ENCODE measurements at regions not wholly inside any gene's neighbourhood (a gene's known extent, or its start where the extent isn't known, plus 50 kb on each side); places are given as distances from the start of the nearest gene placed in this dataset.
"Not testable (repeated sequence)": the region's sequence is repeated elsewhere in the genome, so short reads cannot be mapped to it uniquely, and the experiment has no call there.

DNA sequence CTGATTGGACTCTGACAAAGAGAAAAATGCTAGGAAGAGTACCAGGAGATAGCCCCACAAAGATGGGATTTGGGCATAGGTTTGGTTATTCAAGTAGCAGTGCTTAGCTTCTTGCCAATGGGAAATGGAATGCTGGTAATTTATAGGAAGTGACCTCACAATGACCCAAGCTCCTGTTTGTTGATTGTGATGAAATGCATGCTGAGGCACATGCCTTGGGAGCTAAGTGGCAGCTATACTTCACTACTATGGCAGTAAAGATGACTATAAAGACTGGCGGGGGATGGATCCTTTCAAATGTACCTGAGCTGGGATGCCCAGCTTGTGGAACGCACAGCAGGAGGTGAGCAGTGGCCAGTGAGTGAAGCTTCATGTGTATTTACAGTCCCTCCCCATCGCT lies 153.8 kb downstream of the ZNF22 start:
- TF ChIP-seq, protein P1, sequence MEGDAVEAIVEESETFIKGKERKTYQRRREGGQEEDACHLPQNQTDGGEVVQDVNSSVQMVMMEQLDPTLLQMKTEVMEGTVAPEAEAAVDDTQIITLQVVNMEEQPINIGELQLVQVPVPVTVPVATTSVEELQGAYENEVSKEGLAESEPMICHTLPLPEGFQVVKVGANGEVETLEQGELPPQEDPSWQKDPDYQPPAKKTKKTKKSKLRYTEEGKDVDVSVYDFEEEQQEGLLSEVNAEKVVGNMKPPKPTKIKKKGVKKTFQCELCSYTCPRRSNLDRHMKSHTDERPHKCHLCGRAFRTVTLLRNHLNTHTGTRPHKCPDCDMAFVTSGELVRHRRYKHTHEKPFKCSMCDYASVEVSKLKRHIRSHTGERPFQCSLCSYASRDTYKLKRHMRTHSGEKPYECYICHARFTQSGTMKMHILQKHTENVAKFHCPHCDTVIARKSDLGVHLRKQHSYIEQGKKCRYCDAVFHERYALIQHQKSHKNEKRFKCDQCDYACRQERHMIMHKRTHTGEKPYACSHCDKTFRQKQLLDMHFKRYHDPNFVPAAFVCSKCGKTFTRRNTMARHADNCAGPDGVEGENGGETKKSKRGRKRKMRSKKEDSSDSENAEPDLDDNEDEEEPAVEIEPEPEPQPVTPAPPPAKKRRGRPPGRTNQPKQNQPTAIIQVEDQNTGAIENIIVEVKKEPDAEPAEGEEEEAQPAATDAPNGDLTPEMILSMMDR (IDR thresholded peaks at IDR 0.05; ENCODE audit: low read depth, low read length), result no peak
- TF ChIP-seq POLR2A (IDR thresholded peaks at IDR 0.05; ENCODE audit: extremely low read depth, insufficient read length) (no peak), MYC (IDR thresholded peaks at IDR 0.05; ENCODE audit: low read depth, low read length) (no peak)
- TF ChIP-seq, protein P2, sequence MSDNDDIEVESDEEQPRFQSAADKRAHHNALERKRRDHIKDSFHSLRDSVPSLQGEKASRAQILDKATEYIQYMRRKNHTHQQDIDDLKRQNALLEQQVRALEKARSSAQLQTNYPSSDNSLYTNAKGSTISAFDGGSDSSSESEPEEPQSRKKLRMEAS (IDR thresholded peaks at IDR 0.05; ENCODE audit: low read depth, low read length), result no peak
- no peak overlapping the region for H3K4me3 ChIP-seq (ENCODE audit: low read depth, low read length)
- DNase-seq (ENCODE audit: low read depth), result no peak

DNA sequence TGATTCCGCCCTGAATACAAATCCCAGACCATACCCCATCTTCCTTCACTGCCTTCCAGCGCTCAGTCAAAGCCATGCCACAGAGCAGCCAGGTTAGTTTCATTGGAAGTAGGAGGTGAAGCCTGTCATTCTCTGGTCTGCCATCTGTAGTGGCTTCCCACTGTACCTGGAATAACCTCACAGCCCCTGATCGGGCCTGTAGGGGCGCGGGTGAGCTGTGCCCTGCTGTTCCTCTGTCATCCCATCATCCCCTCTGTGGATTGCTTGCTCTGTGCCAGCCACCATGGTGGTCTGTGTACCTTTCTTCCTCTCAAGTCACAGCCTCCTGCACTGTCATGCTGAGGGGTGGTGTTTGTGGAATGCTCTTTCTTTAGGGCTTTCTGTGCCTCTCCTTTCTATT lies 155.1 kb downstream of the ZNF22 start:
- TF ChIP-seq POLR2A (IDR thresholded peaks at IDR 0.05; ENCODE audit: extremely low read depth, insufficient read length), result no peak
- TF ChIP-seq, protein P1 (IDR thresholded peaks at IDR 0.05; ENCODE audit: low read depth, low read length), result no peak
- TF ChIP-seq, protein P2 (IDR thresholded peaks at IDR 0.05; ENCODE audit: low read depth, low read length), result no peak
- no peak for TF ChIP-seq MYC (IDR thresholded peaks at IDR 0.05; ENCODE audit: low read depth, low read length)
- H3K4me3 ChIP-seq (ENCODE audit: low read depth, low read length), result no peak overlapping the region
- DNase-seq (ENCODE audit: low read depth), result no peak

DNA sequence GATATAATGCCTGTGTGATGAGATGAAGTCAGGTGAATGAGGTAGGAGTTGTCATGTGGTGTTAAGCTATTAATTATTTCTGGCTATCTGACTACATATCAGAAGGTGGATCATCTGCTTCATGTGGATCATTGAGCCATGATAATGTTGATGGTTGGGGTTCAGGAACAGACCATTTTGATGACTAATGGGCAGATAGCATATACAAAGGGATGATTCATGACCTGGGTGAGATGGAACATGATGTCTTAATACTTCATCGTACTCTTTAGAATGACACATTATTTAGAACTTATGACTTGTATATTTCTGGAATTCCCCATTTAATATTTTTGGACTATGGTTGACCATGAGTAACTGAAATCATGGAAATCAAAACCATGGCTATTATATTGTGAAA lies 155.1 kb downstream of the OR13A1 start:
- TF ChIP-seq, protein P2 (IDR thresholded peaks at IDR 0.05; ENCODE audit: low read depth, low read length), result no peak
- TF ChIP-seq MYC (IDR thresholded peaks at IDR 0.05; ENCODE audit: low read depth, low read length), result no peak
- no peak for TF ChIP-seq POLR2A (IDR thresholded peaks at IDR 0.05; ENCODE audit: extremely low read depth, insufficient read length)
- TF ChIP-seq, protein P1 (IDR thresholded peaks at IDR 0.05; ENCODE audit: low read depth, low read length), result no peak
- DNase-seq (ENCODE audit: low read depth), result no peak
- H3K4me3 ChIP-seq (ENCODE audit: low read depth, low read length), result no peak overlapping the region

DNA sequence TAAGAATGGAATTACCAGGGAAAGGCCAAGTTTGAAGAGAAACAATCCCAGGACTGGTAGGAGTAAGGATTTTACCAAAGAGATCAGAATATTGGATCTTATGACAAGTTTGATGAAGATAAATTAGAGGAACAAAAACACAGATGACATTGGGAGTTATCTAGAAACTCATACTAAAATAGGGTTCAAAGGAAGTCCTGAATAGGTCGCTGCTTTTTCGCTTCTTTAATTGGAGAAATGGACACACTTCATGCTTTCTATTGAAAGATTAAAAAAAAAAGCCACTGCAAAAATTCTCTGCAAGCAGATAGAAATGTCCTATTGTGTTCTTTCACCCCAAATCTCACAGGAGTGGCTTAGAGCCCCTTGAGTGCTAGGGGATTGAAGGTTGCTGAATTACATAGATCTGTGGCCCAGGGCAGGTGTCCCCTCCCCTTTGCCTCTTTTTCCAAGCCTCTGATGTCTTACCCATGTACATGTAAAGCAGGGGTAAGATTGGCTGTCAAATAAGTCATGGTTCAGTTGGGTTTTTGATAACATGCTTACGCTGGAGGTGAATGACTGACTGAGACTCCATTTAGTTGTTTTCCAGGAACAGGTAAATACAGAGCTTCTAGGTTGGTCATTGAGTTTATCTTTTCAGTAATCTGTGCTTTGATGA lies 152.0 kb downstream of the OR13A1 start:
- DNase-seq (ENCODE audit: low read depth), result no peak
- TF ChIP-seq, protein P2 (IDR thresholded peaks at IDR 0.05; ENCODE audit: low read depth, low read length), result no peak
- TF ChIP-seq POLR2A (IDR thresholded peaks at IDR 0.05; ENCODE audit: extremely low read depth, insufficient read length) (no peak), MYC (IDR thresholded peaks at IDR 0.05; ENCODE audit: low read depth, low read length) (no peak)
- TF ChIP-seq, protein P1 (IDR thresholded peaks at IDR 0.05; ENCODE audit: low read depth, low read length), result no peak
- H3K4me3 ChIP-seq (ENCODE audit: low read depth, low read length), result no peak overlapping the region

DNA sequence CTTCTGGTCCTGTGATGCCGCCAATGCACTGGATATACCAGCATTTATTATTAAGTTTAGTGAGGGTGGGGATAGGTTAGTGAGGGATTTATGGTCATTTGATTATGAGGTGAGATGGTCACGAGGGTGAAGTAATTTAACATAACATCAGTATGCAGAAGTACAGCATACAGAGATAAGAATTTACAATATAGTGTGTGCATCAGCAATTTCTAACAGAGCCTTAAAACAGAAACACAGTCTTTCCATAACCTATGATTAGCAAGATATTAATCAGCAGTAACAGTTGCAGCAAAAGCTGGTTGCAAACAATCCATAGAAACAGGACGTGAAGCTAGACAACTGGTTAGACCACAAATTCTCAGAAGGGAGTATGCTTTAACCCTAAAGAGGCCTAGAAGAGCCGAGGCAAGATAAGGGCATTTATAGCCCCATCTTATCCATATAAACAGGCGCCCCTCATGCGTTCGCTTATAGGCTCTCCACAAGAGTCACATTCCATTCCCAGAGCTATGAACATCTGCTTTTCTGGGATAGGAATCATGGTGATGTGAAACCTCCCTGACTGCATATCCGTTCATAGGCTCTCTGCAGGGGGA lies 139.8 kb downstream of the OR13A1 start:
- not testable (repeated sequence) for H3K4me3 ChIP-seq (ENCODE audit: low read depth, low read length); DNase-seq (ENCODE audit: low read depth)

DNA sequence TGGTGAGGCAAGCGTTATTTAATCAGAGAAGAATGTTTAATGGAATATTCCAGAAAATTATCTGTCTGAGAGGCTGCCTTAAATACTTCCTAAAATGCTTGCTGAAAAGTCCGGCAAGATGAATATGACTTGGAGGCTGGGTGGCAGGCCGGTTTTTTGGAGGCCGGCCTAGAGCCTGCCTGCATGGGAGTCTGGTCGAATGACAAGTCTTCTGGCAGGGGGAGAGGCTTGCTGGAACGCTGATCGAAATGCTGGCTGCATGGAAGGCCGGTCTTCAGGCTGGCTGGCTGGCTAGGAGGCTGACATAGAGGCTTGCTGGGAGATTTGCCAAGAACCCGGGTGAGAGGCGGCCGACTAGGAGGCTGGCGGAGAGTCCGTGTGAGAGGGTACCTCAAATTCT lies 135.7 kb downstream of the OR13A1 start:
- no peak overlapping the region for H3K4me3 ChIP-seq (ENCODE audit: low read depth, low read length)
- no peak for DNase-seq (ENCODE audit: low read depth)
- TF ChIP-seq MYC (IDR thresholded peaks at IDR 0.05; ENCODE audit: low read depth, low read length) (no peak), POLR2A (IDR thresholded peaks at IDR 0.05; ENCODE audit: extremely low read depth, insufficient read length) (no peak)
- TF ChIP-seq, protein P1 (IDR thresholded peaks at IDR 0.05; ENCODE audit: low read depth, low read length), result no peak
- TF ChIP-seq, protein P2 (IDR thresholded peaks at IDR 0.05; ENCODE audit: low read depth, low read length), result no peak

Data from NB4 (cell line).